CD4-positive, alpha-beta T cell treated with Interleukin-4 for 4 hours (primary cell): ENCODE measurements at regions not wholly inside any gene's neighbourhood (a gene's known extent, or its start where the extent isn't known, plus 50 kb on each side); places are given as distances from the start of the nearest gene placed in this dataset.

Experiments
- DNase-seq: peaks from one replicate; pipeline ENCODE4 v3.0.0-alpha.2; 2020

DNA sequence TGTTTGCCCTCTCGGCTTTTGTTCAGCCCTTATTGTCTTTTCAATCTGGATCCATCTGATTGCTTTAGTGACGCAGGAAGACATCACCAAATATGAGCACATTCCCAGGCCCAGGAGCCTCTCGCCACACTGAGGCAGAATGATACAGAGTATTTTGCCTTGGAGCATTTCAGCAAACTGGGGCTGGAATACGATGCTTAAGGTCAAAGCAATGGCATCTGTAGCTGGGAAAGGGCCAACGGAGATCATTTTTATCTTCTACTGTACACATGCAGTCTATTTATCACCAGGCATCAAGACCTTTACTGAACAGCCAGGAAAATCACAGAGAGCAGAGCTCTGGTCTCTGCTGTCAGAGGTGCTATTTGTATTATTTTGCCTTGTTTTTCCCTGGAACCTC is 655.3 kb downstream of the RNF144B start:
- no peak for DNase-seq

DNA sequence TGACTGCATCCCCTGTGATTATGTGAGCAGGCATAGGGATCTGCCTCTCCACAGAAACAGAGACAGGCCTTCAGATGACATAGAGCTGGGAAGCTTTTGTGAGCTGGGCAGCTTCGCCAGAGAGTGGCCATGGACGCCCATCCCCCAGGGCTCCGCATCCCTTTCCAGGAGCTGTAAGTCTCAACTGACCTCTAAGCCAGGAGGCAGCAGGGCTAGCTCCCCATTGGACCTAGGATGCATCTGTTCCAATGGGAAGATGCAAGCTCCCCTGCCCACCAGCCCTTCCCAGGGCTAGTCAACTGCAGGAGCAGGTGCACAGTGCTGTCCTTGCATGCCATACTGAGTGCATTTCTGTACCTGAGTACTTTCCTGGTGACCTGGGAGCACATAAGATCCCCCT is 663.6 kb downstream of the RNF144B start:
- DNase-seq, result no peak

- no peak for DNase-seq
Measured at GRCh38 chr6:19052219-19052618, 665.1 kb downstream of the RNF144B start.

DNA sequence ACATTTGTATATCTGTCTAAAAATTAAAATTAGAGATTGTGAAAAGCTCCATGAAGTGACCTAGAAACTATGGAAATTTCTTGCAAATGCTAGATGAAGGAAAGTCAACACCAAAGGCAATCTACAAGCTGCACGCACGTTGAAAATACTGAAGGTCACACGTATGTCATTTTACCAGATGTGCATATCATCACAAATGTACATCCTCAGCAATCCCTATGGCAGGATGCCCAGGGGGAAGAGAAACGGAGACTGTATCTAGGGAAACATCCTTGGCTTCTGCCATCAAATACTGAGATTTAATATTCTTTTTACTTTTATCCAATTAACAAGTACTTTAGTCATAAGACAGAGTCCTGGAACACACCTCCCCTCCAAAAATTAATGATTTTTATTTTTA is 672.0 kb downstream of the RNF144B start:
- DNase-seq, result no peak

- no peak for DNase-seq
Measured at GRCh38 chr6:19067165-19067564, 680.0 kb downstream of the RNF144B start.

- DNase-seq, result no peak
Measured at GRCh38 chr6:19070520-19070919, 683.4 kb downstream of the RNF144B start.

GRCh38 chr6:19083801-19084200 is 696.7 kb downstream of the RNF144B start:
- no peak for DNase-seq

- DNase-seq, result no peak
Measured at GRCh38 chr6:19086480-19086879, 699.3 kb downstream of the RNF144B start.

DNA sequence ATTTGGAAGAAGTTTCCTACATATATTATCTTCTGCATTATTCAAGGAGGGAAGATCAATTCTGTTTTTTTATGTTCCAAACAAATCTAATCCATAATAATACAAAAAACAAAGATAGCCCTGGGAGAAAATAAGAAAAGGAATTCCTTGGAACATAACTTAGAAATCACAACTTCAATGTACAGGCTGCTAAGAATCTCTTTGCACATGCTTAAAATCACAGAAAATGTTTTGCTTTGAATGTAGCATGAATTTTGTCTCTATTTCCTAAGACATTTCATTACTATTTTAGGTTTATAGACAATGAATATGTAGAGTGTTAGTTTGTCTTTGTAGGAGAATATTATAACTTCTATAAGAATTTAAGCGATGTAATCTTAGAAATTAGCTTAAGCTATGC is 700.1 kb downstream of the RNF144B start:
- no peak for DNase-seq

DNA sequence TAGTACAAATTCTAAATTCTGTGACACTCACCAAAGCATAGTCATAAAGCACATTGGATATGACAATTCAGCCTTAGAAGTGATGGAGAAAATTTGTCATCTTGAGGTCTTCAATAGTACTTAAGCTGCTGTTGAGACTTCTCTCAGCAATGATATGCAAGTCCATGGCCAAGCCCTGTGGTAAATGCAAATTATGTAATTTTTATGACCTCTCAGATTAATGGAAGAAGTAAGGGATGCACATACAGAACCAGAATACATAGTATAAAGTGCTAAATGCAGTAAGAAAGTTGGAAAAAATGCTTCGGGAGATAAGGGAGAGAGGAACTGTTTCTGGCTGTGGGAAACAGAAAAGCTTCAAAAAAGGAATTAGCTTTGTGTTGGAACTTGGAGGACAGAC is 700.7 kb downstream of the RNF144B start:
- DNase-seq, result no peak

GRCh38 chr6:19100752-19101151 is 713.6 kb downstream of the RNF144B start:
- no peak for DNase-seq

- no peak for DNase-seq
Measured at GRCh38 chr6:19102936-19103335, 715.8 kb downstream of the RNF144B start.

DNA sequence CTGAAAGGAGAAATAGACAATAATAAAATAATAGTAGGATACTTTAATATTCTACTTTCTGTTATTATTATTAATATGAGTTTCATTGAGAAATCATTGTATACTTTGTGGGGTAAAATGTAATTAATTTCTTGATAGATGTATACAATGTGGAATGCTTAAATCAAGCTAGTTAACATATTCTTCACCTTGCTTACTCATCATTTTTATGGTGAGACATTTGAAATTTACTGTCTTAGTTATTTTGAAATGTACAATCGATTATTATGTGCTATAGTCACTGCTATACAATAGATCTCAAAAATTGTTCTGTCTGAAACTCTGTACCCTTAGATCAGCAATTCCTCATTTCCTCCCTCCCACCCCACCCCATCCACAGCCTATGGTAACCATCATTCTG is 720.3 kb downstream of the RNF144B start:
- DNase-seq, result no peak

- DNase-seq, result no peak
Measured at GRCh38 chr6:19121521-19121920, 715.6 kb upstream of the ID4 start.

DNA sequence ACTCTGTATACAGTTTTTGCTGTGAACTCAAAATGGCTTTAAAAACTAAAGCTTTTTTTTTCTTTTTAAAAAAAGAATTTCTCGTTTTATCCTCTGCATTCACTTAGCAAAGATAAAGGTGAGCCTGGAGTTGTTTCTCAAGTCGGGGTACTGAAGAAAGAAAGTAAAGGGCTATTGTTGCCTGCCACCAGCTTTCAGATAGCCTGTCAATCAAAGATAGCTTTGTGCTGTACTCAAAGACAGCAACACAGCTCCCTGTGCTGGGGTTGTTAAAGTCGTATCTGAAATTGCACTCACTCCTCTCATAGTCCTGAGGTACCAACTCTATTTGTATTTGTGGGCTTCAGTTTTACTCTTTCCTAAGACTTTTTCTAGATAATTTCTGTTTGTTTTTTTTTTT is 710.1 kb upstream of the ID4 start:
- no peak for DNase-seq

- no peak for DNase-seq
Measured at GRCh38 chr6:19128701-19129100, 708.5 kb upstream of the ID4 start.

- no peak for DNase-seq
Measured at GRCh38 chr6:19135706-19136105, 701.5 kb upstream of the ID4 start.

GRCh38 chr6:19137505-19137904 is 699.7 kb upstream of the ID4 start:
- DNase-seq, result no peak

DNA sequence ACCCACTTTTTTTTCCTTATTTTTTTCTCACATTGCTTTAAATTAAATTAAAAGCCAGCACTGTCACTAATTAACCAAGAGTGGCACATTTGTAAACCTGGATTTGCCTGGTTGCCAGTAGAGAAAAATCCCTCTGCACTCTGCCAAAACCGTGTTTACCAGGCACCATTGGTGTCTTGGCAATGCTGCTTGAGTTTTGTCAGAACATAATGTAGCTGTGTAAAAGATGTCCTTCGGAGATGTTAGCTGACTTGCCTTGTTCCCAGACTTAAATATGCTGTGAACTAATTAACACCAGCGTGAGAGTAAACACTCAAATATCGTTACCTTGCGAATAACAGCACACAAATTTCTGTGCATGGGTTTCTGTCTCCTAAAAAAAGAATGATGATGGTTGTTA is 694.9 kb upstream of the ID4 start:
- DNase-seq, result no peak

DNA sequence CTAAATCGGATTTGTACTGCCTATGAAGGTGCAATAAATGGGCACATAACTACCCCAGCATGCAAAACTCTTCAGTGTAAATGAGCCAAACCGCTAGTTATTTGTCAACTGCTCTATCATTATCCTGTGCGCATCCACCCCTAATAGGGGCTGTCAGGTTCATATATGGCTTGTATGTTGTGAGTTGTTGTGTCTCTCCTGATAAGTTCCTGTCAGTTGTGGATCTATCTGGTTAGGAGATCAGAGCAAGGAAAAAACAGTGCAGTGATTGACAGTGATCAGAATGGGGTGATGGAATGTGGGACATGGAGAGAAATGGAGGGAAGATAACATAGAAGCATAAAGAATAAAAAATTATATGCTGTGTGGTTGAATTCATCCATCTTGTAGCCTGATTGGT is 686.9 kb upstream of the ID4 start:
- DNase-seq, result no peak

- no peak for DNase-seq
Measured at GRCh38 chr6:19153270-19153980, 683.7 kb upstream of the ID4 start.

DNA sequence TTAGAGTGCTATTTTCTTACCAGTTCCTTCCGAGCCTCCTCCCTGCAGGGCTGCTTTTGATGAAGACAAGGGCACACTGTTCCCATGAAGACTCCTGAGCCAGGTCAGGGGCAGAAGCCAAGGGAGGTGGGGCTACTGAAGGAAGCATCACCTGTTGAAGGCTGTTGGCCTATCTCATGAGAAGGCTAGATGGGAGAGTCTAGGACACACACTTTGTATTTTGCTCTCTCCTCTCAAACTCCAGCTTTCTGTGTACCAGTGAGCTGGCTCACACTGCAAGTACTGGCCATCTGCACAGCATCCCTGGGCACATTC is 683.2 kb upstream of the ID4 start:
- DNase-seq, result no peak

GRCh38 chr6:19156443-19156842 is 680.7 kb upstream of the ID4 start:
- DNase-seq, result no peak

DNA sequence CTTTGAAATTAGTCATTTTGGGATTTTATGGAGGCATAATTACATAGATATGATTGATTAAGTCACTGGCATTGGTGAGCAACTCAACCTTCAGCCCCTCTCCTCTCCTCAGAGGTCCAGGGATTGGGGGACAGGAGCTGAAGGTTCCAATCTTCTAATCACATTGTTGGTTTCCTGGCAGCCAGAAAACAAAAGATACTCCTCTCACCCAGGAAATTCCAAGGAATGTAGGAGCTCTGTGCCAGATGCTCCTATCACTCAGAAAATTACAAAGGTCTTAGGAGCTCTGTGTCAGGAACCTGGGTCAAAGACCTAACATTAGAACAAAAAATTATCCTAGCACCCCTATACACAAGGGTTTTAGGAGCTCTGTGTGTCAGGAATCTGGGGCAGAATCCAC is 679.7 kb upstream of the ID4 start:
- no peak for DNase-seq

DNA sequence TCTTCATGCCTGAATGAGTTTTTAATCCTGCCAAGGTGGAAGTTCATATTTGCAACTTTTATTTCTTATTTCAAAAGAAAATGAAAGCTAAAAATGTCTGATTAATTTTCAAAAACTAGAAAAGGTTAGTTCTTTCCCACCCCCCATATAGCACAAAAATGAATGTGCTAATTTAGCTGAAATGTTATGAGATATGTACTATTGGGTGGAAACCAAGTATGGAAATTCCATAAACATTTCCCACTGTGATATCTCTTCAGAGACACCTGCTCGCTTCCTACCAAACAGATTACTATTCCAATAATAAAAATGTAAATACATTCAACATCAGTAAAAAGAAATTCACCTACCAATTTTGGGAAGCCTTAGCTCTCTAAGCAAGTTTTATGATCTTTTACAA is 678.6 kb upstream of the ID4 start:
- DNase-seq, result no peak

- no peak for DNase-seq
Measured at GRCh38 chr6:19159089-19159488, 678.1 kb upstream of the ID4 start.
